ENCODE measurements at regions not wholly inside any gene's neighbourhood (a gene's known extent, or its start where the extent isn't known, plus 50 kb on each side); places are given as distances from the start of the nearest gene placed in this dataset.

DNA sequence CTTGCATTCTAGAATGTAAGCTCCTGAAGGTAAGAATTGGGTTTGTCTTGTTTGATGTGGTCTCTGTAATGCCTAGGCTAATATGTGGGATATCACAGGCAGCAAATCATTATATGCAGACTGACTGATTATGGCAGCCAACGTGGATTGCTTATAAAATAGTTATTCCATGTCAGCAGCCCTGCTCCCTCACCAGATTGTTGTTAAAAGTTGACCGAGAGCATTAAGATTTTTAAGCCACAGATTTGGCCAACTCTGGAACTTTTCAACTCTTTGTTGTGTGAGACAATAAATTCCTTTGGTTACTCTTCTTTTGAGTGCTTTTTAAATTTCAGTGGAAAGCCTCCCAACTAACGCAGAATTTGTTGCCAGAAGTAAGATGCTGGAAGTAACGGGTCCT is 92.6 kb upstream of the FAM216B start:
- no peak for TF ChIP-seq POLR2A (IDR thresholded peaks at IDR 0.05)
- TF ChIP-seq, protein P1, sequence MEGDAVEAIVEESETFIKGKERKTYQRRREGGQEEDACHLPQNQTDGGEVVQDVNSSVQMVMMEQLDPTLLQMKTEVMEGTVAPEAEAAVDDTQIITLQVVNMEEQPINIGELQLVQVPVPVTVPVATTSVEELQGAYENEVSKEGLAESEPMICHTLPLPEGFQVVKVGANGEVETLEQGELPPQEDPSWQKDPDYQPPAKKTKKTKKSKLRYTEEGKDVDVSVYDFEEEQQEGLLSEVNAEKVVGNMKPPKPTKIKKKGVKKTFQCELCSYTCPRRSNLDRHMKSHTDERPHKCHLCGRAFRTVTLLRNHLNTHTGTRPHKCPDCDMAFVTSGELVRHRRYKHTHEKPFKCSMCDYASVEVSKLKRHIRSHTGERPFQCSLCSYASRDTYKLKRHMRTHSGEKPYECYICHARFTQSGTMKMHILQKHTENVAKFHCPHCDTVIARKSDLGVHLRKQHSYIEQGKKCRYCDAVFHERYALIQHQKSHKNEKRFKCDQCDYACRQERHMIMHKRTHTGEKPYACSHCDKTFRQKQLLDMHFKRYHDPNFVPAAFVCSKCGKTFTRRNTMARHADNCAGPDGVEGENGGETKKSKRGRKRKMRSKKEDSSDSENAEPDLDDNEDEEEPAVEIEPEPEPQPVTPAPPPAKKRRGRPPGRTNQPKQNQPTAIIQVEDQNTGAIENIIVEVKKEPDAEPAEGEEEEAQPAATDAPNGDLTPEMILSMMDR (IDR thresholded peaks at IDR 0.05): no peak

All from lower leg skin (tissue), 3 donors.